Activated T-helper 9 cell treated with anti-CD3 and anti-CD28 coated beads, Interleukin-2, amount 50 U/mL, for 16 hours (primary cell): ENCODE measurements at regions not wholly inside any gene's neighbourhood (a gene's known extent, or its start where the extent isn't known, plus 50 kb on each side); places are given as distances from the start of the nearest gene placed in this dataset.
"Not testable (repeated sequence)": the region's sequence is repeated elsewhere in the genome, so short reads cannot be mapped to it uniquely, and the experiment has no call there.

ENCODE experiments used
- DNase-seq: peaks from one replicate; pipeline ENCODE4 v3.0.0-alpha.2; 2020; ENCODE audit warnings: low read depth

DNA sequence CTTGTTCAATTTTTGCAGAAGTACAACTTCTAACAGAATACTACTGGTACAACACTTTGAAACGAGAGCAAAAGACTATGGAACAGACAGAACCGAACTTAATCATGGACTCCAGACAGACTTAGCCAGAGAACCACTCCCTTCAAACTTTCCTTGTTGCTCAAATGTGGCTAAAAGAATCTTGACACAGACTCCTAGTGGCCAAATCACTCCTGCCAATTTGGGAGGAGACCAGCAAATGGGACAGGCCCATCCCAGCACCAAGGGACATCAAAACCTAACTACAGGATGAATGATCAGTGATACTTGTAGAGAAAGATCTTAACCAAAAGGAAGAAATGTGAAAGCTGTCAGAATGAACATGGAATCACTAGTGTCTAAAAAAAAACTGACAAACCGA lies 154.0 kb downstream of the MATN1 start:
- DNase-seq, result no peak

DNA sequence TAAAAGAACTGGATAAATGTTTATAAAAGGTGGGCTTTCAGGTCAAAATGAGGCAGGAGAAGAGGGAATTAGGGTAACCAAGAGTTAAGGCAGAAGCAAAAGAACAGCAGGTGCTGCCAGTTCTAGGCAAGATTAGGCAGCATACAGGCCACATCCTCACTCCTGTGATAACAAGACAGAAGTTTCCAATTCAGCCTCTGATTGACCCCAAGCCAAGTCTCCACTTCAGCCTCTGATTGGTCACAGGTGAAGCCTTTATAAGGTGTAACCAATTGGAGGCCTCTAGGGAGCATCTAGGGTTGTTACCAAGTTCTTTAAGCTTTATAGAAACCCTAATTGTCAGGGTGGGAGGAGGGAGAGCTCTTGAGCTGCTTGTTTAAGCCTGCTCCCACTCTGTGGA lies 160.8 kb downstream of the MATN1 start:
- no peak for DNase-seq

DNA sequence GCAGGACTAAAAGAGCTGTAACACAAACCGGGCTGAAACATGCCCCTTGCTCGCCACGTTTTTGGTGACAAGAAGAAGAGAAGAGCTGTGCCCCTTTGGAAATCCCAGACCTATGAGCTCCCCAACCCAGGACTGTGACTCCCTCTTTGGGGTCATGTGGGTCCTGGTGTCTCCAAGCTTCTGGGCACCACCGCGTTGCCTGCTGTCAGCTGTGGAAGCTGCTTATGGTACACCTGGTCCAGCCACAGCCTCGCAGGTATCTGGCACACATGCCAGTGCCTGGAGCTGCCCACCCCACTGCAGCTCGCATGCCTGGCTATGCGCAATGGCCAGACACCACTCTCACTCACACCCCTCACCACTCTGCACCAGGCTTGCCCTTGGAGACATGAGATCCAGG lies 171.8 kb downstream of the MATN1 start:
- DNase-seq, result no peak

DNA sequence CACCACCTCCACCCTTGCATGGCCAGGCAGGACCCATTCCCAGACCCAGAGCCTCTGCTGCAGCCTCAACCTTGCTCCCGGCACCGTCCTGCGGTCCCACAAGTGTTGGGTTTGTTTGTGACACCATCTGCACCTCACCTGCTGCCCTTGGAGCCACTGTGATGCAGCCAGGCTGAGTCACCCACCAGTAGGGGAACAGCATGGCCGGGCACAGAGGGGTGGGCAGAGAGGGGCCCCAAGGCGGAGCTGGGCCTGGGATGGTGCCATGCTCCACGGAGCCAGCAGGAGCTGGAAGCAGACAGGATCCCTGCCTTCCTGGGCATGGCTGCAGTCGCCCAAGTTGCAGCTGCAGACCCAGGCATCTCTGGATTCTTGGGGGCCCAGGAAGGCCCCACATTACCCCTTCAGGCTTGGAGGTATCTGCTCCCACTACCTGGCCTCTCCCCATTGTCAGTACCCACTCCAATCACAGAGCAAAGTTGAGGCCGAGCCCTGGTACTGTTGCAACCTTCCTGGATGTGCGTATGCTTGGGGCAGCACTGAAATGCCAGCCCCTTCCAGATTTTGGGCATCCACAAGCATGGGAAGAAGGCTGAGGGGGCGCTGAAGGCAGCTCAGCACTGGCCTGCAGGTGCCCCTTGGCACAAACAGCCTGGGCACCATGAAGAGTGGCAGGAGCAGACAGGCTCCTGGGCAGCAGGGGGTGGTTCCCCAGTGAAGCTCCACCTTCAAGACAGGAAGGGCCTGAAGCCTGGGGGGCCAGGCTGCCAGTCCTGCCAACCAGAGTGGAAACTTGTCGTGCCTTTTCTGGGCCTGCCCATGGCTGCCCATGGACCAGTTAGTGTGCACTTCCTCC lies 172.8 kb downstream of the MATN1 start:
- no peak for DNase-seq

DNA sequence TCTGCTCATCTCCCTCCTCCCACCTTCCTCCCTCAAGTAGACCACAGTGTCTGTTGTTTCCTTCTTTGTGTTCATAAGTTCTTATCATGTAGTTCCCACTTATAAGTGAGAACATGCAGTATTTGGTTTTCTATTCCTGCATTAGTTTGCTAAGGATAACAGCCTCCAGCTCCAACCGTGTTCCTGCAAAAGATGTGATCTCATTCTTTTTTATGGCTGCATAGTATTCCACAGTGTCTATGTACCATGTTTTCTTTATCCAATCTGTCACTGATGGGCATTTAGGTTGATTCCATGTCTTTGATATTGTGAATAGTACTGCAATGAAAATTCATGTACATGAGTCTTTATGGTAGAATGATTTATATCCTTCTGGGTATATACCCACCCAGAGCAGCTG lies 173.5 kb downstream of the MATN1 start:
- not testable (repeated sequence) for DNase-seq

DNA sequence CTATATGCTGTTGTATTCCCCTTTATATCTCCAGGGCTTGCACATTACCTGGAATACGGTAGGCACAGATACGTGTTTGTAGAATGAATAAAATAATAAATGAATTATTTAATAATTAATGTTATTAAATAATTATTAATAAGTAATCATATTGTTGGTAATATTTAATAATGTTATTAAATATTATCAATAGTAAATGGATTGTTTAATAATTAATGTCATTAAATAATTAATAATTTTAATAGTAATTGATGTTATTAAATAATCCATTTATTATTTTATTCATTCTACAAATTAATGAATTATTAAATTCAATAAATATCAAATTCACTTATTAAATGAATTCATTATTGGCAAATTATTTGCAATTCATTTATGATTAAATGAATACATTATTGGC lies 175.1 kb downstream of the MATN1 start:
- no peak for DNase-seq

DNA sequence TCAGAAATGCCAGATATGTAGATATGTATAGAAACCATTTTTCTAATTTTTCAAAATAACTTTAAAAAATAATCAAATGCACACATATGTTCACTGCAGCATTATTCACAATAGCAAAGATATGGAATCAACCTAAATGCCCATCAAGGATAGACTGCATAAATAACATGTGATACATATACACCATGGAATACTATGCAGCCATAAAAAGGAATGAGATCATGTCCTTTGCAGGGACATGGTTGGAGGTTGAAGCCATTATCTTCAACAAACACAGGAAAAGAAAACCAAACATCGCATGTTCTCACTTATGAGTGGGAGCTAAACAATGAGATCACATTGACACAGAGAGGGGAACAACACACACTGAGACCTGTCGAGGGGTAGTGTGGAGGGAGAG lies 176.1 kb downstream of the MATN1 start:
- not testable (repeated sequence) for DNase-seq

DNA sequence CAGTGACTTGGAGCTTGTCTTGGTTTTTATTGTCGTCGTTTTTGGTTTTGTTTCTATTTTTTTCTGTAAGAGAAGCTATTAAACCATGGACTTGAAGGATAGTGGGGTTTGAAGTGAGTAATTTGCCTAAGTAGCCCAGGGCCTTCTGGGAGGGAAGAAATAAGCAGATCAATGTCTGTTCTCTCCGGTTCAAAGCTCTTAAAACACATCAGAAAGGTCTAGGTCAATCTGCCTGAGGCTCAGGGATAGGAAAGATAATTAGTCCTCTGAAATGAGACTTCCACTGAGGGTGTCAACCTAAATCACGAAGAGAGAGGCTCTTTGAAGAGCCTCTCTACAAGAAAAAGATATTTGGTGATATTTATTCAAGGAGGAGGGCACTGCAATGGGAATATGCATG lies 178.0 kb downstream of the MATN1 start:
- DNase-seq, result no peak

DNA sequence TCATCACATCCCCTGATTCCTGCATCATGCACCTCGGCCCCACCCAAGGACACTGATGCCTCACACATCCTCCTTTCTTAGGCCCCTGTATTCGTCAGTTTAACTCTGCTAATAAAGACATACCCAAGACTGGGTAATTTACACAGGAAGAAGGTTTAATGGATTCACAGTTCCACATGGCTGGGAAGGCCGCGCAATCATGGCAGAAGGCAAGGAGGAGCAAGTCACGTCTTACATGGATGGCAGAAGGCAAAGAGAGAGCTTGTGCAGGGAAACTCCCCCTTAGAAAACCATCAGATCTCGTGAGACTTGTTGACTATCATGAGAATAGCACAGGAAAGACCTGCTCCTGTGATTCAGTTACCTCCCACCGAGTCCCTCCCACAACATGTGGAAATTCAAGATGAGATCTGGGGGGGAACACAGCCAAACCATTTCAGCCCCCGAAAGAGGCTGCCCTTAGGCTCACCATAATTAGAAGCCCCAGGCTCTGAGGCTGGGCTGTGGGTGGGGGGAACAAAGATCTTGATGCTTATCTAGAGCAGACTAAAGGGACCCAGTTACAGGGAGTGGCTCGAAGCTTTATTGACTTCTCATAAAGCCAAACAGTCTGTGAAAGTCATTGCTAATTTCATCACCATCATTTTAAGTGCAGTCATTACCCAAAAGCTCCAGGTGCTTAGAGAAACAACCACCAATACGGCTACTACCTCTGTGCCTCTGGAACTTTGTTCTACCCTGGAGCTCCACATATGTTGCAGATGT lies 181.5 kb downstream of the MATN1 start:
- DNase-seq, result no peak

DNA sequence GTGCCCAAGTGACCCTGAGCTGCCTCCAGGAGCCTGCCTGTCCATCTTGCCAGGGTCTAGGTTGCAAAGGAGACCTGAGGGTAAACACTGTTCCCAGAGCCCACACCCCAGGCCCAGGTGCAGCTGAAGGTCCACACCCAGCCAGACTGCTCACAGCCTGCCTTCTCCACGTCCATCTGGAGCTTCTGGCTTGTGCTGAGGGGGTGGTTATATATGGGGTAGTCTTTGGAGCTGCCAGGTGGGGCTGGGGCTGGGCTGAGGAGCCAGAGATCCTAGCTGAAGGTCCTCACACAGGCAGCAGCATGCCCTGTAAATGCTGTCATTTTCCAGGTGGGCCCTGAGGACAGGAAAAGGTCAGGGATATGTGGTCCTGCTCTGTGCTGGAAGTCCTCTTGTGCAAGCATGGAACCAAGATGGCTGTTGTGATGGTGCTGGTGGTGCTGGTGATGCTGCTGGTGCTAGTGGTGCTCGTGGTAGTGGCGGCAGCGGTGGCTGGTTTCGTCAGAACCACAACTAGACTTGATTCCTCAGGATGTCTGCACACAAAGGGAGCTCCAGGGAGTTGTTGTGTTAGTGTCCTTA lies 182.7 kb downstream of the MATN1 start:
- DNase-seq, result no peak

DNA sequence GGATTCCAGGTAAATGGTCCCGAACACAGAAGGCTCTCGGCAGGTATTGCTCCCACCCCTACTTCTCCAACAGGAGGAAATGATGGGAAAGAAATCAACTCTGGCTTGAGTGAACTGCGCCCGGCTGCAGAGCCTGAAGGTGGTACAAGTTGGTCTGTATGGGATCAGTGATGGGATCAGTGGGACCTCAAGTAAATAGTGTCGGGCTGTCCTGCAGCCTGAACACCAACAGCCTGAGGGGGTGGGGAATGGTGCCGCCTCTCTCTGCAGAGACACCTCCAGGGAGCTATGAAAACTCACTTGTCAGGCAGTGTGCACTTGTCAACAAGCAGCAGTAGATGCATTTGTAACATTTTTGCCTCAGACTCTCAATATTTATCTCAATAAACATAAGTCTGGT lies 183.5 kb downstream of the MATN1 start:
- DNase-seq, result no peak

DNA sequence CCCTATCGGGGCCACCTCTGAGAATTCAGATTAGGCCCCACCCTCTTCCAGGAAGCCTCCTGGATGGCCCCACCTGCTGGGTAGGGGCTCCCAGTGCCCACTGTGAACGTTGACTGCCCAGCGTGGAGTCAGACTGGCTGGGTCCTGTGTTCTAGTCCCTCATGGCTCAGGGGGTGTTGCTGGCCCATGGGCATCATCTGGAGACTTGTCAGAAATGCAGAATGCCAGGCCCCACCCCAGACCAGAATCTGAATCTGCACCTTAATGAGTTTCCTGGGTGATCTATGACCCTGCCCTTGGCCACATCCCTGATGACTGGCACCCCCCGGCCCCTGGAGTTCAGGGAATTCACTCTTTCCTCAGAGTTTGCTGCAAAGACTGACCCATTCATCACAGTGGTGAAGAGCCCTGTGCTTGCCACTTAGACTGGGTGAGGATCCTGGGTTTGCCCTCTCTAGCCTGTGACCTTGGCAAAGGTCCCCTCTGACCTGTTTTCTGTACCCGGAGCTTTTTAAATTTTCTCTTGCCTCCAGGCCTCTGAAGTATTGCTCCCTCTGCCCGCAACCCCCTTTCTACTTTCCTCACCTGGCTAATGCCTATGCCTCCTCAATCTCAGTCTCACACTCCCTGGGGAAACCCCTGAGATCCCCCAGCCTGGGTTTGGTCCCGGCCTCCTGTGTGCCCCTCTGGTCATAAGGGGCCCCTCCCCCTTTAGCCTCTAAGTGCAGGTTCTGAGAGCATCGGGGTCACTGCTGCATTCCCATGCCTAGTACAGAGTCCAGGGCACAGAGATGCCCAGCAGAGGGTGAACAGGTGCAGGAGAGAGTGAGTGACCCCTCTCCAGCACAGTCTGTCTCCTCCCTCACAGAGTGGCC lies 184.2 kb downstream of the MATN1 start:
- DNase-seq, result no peak

DNA sequence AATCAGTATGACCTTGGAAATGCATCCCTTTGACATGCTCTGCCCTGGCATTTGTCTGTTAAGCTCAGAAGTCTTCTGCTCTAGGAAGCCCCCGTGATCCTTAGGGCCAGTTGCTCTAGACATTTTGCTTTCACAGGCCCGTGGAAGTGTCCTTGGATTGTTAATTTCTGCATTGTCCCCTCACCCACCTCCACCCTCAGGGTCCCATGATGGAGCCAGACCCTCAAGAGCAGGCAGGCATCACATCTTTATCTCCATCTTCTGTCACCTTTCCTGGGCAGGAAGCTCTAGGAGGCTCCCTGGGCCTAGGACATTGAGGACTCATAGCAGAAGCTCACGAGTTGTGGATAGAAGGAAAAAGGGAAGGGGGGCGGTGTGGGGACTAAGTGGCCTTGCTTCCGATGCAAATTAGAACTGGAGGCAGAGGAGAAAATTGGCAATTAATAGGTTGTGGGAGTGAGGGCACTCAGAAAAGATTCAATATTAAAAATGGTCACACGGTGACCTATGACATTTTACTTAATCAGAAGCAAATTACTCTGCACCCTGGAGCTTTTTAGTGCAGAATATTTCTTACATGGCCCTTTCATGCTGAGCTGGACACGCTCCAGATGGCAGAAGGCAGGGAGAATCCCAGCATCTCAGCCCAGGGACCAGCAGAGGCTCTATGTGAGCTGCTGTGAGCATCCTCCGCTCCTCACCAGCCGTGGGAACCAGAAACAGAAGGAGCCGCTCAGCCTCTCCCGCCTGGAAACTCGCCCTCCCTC lies 185.0 kb downstream of the MATN1 start:
- no peak for DNase-seq

DNA sequence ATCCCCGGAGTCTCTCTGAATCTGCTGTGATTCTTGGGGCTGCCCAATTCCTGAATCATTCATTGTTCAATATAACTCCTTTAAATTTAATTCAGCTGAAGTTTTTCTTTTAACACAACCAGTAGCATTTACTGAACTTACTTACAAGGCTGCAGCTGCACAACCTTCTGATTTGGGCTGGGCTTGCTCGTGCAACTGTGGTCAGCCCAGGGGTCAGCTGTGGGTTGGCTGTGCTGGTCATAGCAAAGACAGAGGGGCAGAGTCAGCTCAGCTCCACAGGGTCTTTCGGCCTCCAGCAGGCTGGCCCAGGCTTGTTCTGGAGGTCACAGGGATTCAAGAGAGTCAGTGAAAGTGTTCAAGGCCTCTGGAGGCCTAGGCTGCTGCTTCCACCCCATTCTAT lies 186.1 kb downstream of the MATN1 start:
- no peak for DNase-seq

DNA sequence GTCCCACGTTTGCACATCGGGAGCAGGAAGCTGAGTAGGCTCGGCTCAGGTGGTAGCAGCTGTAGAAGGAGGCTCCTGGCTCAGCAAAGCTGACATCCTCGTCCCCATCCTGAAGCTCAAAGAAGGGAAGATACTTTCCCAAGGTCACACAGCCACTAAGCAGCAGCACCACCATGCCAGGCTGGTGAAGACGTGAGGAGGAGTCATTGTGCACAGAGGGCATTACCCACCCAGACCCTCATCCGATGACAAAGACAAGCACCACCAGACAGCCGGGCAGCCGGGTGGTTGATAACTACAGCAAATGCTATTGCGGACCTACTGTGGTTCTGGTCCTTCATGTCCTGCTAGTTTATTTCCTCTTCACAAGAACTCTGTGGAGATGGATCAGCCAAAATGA lies 186.9 kb downstream of the MATN1 start:
- DNase-seq, result no peak

DNA sequence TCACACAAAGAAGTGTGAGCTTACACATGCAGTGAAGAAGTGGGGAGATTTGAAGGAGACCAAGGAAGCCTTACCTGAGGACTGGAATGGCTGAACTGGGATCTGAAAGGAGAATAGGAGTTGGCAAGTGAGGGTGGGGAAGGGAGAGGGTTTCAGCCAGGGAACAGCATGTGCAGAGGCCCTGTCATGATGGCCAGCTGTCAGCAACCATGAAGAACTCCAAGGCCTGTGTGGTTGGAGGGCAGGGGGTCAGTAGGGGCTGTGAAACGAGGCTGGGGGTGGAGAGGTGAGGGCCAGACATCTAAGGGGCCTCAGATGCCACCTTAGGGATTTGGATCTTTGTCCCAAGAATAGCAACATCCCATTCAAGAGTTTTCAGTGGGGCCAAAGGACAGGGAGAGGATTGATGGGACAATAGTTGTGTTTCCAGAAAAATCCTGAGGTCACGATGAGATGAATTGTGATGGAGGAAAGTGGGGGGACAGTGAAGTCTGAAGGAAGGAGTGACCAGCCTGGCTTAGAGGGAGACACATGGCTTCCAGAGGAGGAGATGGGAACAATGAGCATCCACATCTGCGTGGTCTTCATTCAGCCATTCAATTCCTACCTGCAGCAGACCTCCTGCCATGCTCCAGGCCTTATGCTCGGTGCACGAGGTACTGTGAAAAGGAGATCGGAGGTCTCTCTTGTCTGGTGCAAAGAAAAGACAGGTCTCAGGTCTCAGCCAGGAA lies 187.6 kb downstream of the MATN1 start:
- no peak for DNase-seq

DNA sequence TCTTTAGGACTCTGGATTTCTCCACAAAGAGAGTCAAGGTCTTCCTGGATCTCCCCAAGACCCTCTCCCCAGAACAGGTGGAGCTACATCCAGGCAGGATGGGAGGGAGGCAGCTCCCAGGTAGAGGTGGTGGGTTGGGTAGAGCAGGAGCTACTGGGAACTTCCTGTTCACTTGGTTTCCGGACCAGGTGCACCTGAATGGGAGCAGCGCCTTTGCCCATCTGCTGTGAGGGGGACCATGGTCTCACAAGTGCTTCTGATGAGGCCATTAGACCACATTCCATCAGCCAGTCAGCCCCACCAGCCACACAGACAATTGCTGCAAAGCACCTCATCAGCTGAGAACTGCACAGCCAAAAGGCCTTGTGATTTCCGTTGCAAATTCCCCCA lies 188.8 kb downstream of the MATN1 start:
- DNase-seq, result no peak

DNA sequence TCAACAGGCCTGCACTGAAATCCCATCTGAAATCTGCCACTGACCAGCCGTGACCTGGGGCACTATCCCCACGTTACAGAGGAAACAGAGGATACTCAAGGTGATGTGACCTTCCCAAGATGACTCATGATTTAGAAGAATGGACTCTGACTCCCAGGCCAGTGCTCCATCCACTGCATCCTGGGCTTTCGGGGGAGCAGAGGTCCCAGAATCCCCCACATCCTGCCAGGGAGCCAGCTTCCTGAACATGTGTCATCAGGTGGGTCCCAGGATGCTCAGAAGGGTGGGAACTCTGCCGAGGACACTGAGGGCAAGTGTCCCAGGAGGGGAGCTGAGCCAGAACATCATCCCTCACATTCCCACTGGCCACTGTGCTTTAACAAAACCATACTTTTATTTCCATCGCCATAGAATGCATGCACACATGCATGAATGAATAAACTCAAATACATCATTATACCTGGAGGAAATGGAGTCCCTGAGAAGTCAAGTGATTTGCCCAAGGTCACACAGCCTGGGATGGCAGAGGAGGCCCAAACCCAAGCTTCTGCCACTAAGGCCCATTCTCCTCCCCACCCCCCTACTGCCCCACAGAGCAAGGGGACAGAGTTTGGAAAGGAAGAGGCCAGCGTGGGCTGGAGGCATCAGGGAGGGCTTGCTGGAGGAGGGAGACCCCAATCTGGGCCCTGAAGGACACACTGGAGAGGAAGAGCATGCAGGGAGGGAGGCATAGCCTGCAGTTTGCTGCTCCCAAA lies 189.4 kb downstream of the MATN1 start:
- no peak for DNase-seq

DNA sequence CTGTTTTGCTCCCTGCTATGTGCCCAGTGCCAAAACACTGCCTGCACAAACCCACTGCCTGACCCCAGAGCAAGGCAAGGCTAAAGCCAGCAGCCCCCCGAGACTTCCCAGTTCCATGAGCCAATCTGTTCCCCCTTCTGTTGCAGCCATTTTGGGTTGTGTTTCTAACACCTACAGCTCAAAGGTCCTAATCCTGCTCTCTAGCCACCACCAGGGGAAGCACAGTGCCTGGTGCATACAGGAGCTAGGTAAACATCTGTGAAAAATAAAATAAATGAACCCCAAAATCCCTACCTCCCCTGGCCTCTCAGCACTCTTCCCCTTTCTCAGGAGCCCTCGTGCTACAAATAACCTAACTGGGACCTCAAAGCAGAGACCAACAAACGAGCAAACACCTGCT lies 190.2 kb downstream of the MATN1 start:
- DNase-seq, result no peak

DNA sequence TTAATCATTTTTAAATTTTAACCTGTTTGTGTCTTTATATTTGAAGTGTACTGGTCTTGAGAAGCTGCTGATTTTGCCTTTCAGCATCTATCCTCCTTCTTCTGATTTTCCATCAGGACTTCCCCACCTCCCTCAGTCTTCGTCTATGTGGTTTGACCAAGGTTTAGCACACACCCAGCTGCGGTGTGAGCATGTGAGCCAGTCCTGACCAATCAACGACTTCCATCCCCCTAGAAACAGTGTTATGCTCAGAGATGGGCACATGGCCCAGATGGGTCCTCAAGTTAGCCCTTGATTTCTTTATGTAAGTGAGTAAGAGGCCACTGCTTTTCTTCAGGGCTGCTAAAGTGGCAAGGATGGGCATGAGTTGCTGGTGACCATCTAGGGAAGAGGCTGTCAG lies 190.8 kb downstream of the MATN1 start:
- DNase-seq, result no peak
